ENCODE measurements at regions not wholly inside any gene's neighbourhood (a gene's known extent, or its start where the extent isn't known, plus 50 kb on each side); places are given as distances from the start of the nearest gene placed in this dataset.

DNA sequence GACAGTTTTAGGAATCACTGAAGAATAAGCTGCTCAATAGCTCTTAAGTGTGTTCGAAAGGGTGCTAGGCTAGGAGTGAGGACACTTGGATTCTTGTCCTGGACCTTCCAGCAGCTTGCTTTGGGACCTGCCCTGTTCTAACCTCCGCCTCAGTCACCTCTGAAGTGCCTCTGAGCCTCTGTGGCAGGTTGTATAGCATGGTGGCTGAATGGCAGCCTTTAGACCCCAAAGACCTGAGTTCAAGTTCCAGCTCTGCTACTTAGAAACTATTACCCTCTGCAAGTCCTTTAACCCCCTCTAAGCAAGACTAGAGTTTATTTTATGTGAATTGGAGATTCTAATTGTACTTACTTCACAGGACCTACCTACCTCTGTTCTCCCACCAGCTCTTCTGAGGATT is 81.5 kb downstream of the RRAGC start:
- peak; percentile 68 for TF ChIP-seq POLR3A (IDR thresholded peaks at IDR 0.05; ENCODE audit: borderline replicate concordance, extremely low read depth, insufficient read depth, insufficient read length)
- TF ChIP-seq TBP (optimal IDR thresholded peaks at IDR 0.05; ENCODE audit: low read depth, low read length) = peak; percentile 94
- no peak for TF ChIP-seq ZNF324 (CRISPR knock-in tag; IDR thresholded peaks at IDR 0.05)
- no peak for TF ChIP-seq TAF7 (tag; IDR thresholded peaks at IDR 0.05)
- TF ChIP-seq, protein P1, sequence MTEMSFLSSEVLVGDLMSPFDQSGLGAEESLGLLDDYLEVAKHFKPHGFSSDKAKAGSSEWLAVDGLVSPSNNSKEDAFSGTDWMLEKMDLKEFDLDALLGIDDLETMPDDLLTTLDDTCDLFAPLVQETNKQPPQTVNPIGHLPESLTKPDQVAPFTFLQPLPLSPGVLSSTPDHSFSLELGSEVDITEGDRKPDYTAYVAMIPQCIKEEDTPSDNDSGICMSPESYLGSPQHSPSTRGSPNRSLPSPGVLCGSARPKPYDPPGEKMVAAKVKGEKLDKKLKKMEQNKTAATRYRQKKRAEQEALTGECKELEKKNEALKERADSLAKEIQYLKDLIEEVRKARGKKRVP (CRISPR knock-in tag; IDR thresholded peaks at IDR 0.05) = no peak
- TF ChIP-seq, protein P2, sequence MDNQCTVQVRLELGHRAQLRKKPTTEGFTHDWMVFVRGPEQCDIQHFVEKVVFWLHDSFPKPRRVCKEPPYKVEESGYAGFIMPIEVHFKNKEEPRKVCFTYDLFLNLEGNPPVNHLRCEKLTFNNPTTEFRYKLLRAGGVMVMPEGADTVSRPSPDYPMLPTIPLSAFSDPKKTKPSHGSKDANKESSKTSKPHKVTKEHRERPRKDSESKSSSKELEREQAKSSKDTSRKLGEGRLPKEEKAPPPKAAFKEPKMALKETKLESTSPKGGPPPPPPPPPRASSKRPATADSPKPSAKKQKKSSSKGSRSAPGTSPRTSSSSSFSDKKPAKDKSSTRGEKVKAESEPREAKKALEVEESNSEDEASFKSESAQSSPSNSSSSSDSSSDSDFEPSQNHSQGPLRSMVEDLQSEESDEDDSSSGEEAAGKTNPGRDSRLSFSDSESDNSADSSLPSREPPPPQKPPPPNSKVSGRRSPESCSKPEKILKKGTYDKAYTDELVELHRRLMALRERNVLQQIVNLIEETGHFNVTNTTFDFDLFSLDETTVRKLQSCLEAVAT (IDR thresholded peaks at IDR 0.05) = no peak
- TF ChIP-seq RBM25 (IDR thresholded peaks at IDR 0.05; ENCODE audit: low read depth, low read length, severe bottlenecking) = peak; percentile 5
- TF ChIP-seq, protein P3, sequence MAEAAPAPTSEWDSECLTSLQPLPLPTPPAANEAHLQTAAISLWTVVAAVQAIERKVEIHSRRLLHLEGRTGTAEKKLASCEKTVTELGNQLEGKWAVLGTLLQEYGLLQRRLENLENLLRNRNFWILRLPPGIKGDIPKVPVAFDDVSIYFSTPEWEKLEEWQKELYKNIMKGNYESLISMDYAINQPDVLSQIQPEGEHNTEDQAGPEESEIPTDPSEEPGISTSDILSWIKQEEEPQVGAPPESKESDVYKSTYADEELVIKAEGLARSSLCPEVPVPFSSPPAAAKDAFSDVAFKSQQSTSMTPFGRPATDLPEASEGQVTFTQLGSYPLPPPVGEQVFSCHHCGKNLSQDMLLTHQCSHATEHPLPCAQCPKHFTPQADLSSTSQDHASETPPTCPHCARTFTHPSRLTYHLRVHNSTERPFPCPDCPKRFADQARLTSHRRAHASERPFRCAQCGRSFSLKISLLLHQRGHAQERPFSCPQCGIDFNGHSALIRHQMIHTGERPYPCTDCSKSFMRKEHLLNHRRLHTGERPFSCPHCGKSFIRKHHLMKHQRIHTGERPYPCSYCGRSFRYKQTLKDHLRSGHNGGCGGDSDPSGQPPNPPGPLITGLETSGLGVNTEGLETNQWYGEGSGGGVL (CRISPR knock-in tag; IDR thresholded peaks at IDR 0.05) = no peak
- Histone ChIP-seq H3K36me3 (ENCODE audit: control insufficient read depth, insufficient read depth, low read length) (no peaks in the 10 kb centered on the region), H3K4me2 (ENCODE audit: insufficient read depth, low read length) (no peak overlapping the region), H3K9me1 (ENCODE audit: control insufficient read depth, insufficient read depth, low read length) (peaks cover 4% of the 10 kb centered on the region), H3K9me3 (replicated peaks; ENCODE audit: control insufficient read depth, insufficient read depth, low read depth, low read length) (no peaks in the 10 kb centered on the region), H4K20me1 (replicated peaks; ENCODE audit: control insufficient read depth, insufficient read depth, low read length) (no peaks in the 10 kb centered on the region), H3K27ac (ENCODE audit: extremely low read depth, low read depth, low read length) (no peak overlapping the region), H3K27me3 (ENCODE audit: control insufficient read depth in 2 of 2, insufficient read depth in 2 of 2, low read length in 2 of 2) (no peaks in the 10 kb centered on the region), H3K4me3 (no peak overlapping the region), H3K79me2 (ENCODE audit: control insufficient read depth, insufficient read depth, low read length) (no peaks in the 10 kb centered on the region), H2AFZ (ENCODE audit: low read depth, low read length) (no peak overlapping the region), H3K4me1 (replicated peaks in 1 of 2; ENCODE audit: control insufficient read depth in 2 of 2, insufficient read depth in 2 of 2, low read length in 2 of 2) (peaks cover 4 to 18% of the 10 kb centered on the region in 2 experiments; a peak in 4 of 5 replicates), H3K9ac (ENCODE audit: insufficient read depth in 1 of 2, low read depth in 2 of 2, low read length in 2 of 2) (peak overlapping the region in 1 of 2 experiments; percentile 6; a peak in 1 of 4 replicates)
- intact Hi-C loops (cut with micrococcal nuclease) (no loop called here), in situ Hi-C loops (cut with MboI) (no loop called here)
- FAIRE-seq = no peak
- BruUV-seq (replicated peaks) = no TSS peak
- POLR2A ChIA-PET = interaction anchor here (0.6 to 2.2 kb wide), 10 partner anchors 12 to 1951 kb away, joined by 3 to 9 read pairs (median 4); no protein-coding TSS in a partner anchor
- no peak for DNase-seq (ENCODE audit: extremely low read depth in 1 of 4, low spot score in 3 of 4)
- 72% methylated on average over 2 of the region's 2 CpGs for WGBS (ENCODE audit: insufficient coverage, low coverage, missing lambda C conversion rate)
- peak; percentile 26; the same call in 2 of the 3 replicates for ATAC-seq
- CTCF ChIA-PET (ENCODE audit: low intra/inter-chr PET ratio) = no interaction called here

All from K562 (cell line).